HG03520 (cell line): ENCODE measurements at regions not wholly inside any gene's neighbourhood (a gene's known extent, or its start where the extent isn't known, plus 50 kb on each side); places are given as distances from the start of the nearest gene placed in this dataset.
A peak's percentile ranks its signal among the peaks of the same experiment; 100 is the strongest.

ENCODE experiments used
- ATAC-seq: cut with Tn5 transposase; IDR thresholded peaks from one replicate; pipeline ENCODE4 v1.9.1; 2021; ENCODE audit warnings: mild to moderate bottlenecking, moderate library complexity; ENCODE audit not compliant: unreplicated experiment

DNA sequence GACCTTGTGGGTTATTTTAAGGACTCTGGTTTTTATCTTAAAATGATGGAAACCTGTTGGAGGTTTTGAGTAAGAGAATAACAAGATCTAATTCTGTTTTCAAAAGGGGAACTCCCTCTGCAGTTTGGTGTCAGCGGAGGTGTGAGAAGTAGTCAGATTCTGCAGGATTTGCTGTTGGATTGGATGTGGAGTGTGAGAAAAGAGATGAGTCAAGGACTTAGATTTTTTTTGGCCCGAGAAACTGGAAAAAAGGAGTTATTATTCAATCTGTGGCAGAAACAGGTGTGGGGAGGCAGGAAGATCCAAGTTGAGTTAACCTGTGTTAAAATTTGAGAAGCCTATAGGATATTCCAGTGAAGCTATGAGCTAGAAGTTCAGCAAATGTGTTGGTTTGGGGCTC is 337.2 kb upstream of the FANCL start:
- no peak for ATAC-seq

DNA sequence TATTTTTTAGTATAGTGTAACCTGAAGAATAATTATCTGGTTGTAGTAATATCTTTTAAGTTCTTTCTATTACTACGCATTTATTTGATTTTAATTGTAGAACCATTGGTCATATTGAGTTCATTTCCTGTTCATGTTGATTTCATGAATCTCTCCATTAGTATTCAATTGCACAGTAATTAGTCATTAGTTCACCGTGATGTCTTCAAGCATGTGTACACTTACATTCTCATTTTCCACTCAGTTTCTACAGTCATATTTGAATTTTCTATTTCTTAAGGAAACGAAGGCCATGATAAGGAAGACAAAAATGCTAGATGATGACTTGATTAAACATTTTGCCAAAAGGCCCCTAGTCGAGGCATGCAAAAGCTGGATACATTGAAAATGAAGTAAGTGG is 333.7 kb upstream of the FANCL start:
- no peak for ATAC-seq

DNA sequence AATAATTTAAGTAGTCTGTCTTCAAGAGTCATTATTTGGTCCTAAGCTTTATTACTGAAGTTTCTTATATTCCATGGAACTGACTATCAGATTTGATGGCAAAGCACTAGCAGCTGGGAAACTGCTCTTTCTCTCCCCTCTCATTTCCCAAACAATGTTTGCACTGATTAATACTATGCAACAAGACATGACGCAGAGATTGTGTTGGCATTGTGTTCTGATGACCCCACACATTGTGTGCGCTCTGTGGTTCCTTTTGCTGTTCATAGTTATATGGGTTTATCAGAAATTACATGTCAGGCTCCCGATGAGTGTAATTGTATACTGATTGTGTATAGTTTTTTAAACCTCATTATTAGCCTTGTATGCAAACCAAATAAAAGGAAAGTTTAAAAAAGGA is 331.6 kb upstream of the FANCL start:
- no peak for ATAC-seq

DNA sequence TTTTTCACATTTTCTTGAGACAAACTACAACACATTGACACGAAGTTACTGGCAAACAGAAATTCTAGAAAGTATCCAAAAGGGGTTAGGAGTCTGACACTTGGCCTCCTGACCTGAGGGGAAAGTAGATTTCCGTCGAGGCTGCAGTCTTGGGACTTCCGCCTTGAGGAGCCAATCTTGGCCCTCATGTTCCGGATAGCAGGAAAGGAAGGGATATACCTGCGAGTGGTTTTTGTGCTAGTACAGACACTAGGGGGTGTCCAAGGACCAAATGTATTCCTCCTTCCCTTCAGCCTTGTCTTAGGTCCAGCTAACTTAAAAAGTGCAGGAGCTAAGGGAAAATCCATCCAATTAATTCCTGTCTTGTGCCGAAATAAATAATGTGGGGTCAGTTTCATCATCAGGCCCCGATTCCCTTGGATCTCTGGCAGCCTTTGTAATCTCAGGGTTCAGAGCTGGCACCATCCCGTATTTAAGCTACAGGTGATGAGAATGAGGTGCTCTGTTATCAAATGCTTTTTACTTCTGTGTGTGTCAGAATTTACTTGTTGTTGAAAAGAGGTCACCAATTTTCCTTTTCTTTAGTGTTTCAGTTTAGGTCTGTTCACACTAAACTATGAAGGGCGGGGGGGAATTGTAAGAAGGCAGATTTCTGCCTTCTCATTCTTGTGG is 330.2 kb upstream of the FANCL start:
- peak; percentile 76 for ATAC-seq

DNA sequence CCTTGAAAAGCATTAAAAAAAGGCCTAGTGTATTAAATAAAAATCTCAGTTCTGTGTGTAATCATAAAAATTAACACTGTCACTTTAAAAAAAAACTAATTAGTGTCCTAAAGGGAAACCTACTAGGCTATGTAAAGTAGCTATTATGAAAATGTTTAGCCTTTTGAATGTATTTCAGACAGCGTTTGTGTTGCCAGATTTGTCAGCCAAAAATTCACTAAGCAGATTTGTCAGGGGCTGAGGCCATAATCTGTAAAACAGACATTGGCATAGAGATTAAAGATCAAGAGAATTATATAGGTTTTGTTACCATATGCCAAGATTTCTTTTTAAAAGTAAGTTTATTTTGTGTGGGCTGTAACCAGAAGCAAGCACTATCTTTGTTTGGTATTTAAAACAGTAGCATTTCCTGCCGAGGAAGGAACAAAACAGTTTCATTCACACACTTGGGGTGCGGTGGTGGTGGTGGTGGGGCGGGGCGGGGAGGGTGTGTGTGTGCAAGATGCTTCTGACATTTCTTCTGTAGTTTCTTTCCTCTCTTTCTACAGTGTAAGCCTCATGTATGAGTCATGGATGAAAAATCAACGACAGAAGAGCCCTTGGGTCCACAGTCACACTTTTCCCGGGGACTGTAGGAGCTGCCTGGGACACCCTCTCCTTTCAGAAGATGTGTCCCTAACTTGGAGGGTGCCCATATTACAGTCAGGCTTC is 328.5 kb upstream of the FANCL start:
- ATAC-seq: peak; percentile 67

DNA sequence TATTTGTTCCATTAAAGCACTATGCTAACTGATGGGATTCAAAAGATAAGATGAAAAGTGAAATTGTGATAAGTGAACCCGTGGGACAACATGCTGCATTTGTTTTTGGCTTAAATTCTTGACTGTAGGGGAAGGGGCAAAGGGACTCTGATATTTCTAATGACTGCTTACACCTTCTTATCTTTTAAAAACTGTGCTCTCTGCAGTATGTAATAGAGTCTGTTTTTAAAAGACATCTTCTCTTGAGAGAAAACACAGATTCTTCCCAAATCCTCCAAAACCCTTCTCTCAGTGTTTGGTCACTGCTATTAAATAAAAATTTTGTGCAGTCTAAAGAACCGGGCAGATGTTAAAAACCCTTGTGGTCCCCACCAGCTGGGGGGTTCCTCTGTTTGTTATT is 327.8 kb upstream of the FANCL start:
- ATAC-seq: no peak

DNA sequence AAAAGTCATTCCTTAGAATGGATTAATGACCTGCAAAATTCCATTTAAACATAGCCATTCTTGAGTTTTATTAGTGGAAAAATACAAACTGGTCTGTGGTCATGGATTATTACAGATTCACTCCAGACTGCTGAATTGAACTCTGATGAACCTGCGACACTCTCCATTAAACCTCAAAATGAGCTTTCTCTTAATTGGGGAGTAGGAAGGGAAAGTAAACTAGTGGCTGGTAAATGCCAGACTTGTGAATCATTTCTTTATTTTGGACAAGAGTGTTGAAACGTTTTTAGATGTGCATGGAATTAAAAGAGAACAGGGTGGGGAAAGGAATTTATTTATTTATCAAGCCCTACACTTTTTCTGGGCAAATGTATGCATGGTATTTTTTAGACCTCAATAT is 321.2 kb upstream of the FANCL start:
- no peak for ATAC-seq

DNA sequence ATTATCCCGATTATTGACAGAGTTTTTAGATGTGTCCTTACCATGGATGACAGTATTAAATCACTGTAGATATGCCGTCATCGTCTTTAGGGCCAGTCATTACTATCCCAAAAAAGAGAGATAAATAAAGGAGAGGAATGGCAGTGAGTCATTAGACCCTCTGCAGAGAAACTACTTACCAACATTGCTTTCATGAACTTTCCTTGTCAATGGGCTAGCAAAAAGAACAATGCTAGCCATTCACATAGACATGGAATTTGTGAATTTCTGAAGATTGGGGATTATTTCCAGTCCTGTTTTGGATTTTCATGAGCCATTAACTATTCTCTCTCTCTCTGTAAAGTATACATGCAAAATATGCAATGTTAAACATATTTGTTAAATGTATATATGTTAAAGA is 319.4 kb upstream of the FANCL start:
- ATAC-seq: no peak

DNA sequence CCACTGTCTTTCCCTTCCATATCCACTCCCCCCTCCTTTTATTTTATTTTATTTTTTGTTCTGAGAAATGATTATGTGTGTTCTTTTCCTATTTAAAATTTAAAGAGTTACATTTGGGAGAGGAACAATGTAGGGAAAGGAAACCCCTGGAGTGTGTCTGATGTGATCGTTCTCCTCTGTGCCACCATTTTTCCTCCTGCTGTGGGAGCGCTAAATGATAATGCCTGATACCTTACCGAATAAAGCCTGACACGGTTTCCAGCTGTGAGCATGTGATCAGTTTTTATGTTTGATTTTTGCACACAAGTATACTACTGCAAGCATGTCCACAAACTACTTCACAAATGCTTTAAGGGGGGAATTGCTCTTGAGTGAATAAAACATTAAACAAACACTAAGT is 317.8 kb upstream of the FANCL start:
- ATAC-seq: no peak

DNA sequence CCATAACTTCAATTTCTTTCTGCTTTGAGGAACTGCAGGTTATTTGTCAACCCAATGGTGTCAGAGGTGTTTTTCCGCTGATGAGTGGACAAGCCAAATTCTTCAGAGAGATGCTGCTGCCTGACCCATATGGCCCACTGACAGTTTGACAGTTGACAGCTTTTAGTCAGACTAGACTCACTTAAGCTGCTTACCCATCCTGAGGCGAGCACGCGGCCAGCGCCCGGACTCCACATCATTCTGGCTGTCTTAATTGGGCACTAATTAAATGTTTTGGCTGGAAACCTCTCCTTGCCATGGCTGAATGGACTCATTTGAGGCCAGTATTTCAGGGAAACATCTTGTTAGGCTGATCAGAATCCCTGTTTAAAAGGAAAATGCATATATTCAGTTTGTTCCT is 316.1 kb upstream of the FANCL start:
- ATAC-seq: no peak

DNA sequence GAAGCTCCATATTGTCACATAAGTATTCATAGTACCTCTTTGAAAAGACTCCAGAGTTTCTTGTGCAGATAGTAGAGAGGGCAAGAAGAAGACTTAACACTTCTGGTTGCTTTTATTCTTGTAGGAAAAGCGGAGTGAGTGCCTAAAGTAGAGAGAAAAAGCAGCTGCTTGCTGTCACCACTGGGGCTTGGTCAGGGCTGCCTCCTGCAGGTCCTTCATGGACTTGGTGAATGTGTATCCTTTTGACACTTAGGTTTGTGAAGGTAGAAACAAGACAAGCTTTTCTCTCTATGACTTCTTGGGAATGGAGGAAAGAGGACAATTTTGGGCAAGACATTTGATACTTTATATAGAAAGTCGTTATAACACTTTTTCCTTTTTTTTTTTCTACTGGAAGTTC is 312.8 kb upstream of the FANCL start:
- ATAC-seq: no peak

DNA sequence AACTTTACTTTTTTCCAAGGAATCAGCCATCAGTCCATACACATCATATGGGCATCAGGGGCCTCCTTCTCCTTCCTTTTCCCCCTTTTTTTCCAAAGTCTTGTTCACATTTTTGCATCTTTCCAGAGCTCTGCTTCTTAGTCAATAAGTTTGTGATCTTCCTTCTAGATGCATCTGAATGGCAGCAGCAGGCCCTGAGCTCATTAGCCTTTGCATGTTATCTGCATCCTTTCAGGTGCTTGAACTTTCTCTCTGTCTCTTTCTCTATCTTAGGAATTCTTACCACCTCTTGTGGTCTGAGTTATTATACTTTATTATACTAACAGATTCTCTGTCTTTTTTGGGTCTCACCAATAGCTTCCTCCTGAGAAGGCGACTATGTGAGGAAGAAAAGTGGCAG is 312.4 kb upstream of the FANCL start:
- ATAC-seq: no peak

DNA sequence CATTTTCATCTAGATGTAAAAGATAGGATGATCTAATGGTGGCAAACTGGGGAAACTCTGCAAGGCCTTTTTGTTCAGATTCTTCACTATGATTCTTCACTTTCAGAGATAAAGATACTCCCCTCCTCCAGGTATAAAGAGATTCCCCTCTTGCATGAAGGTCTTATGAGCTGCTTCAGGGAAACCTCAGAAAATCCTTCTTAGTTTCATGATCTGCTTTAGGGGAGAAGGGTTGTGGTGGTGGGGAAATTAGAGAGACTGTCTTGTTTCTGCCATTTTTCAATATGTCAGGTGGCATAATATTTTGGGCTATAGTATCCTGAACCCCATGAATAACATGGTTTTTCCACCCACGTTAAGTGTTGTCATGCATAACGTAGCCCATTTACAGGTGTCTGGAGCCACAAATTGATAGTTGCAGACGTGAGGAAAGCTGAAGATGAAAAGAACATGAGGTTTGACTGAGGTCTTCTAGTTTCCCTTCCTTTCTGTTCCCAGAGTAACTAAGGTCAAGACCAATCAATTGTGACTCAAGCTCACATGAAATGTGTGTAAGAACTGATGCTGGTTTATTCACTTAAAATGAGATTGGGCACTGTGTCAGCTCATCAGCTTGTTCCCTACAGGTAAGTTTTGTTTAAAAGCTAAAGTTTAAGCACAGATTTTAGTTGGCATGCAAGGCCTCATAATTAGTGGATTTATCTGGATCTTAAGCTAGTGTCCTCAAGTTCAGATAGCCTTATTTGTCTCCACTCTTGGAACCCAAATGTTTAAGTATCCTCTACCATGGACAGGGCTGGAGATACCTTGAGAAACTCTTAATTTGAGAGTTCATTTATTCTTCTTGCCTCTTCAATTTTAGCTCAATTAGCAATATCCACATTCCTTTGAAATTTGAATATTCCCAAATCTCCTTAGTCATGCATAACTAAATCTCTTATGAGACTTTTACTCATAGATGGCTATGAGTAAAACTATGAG is 304.5 kb upstream of the FANCL start:
- ATAC-seq: no peak

DNA sequence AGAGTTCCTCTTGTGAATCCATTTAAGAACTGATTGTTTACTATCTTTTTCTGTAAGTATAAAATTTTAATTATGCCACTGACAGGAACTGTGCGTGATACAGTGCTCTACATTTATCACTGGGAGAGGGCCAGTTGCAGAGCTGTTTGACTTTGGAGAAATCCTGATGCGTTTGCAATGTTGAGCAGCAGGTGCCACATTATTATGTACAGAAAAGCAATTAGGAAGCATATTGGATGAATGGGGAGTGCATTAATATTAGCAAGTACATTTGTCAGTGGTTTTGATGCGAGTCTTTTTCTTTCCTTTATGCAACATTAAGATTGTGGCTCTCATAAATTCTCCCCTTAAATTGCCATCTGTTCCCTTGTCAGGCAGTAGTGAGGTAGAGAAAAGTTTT is 302.3 kb upstream of the FANCL start:
- ATAC-seq: no peak

DNA sequence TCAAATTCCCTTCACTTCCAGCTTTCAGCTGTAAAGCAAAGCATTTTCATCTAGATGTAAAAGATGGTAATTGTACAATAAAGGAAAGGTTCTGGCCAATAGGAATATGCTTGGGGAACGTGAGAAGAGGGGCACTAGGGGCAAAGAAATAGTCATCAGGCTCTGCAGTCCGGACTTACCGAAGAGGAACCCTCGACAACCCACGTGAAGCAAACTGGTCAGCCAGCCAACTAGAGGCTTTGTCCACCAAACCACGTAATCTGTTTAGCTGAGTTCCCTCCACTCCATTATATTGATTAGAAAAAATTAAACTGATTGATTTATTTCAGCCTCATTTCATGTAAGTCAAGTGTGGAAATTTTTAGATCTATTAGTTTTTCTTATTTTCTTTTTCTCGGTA is 300.4 kb upstream of the FANCL start:
- ATAC-seq: no peak

DNA sequence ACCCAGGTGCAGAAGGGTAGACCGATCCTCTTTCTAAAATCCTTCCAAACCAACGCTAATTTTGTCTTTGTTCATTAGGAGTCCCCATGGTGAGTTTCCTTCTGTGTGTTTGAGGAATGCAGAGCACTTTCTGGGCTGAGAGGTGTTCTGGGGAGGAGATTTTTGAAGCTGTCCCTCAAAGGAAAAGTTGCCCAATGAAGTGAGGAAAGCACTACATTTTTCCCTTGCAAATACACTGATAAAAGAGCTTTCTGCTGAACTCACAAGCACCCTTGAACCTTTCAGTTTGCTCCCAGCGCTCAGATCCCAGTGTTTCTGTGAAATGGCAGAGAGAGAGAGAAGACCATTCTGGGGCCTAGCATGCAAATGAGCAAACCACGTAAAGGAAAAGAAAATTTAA is 299.6 kb upstream of the FANCL start:
- no peak for ATAC-seq

DNA sequence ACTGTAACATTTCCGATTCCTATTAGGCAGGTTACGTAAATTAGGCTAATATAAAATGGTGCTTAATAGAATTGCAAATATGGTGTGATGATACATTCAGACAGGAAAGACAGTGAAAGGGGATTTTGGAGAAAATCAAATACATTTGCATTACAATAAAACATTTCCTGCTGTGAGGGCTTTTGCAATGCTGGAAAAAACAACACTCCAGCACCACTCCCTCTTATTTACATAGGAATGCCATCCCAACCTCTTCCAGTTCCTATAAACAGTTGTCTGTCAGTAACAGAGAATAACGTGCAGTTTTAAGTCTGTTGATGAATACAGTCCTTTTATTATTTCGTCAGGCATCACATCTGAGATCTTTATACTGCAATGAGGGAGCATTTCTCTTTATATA is 298.8 kb upstream of the FANCL start:
- no peak for ATAC-seq

DNA sequence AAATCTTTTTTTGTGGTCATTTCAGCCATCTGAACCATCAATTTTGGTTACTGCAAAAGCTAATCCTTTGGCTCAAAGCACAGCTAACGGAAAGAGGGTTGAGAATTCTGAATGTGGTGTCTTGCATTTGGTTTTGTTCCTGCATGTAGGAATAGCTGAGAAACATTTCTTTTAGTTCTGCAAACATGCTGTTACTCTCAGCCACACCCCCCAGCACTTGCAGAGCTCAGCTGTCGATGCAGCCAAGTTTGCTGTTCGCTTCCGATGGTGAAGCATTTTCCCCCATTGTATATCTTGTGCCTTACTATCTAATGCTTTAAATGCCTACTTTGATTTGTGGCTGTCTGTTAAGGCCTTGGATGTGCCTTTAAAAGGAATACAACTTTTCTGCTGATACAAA is 294.9 kb upstream of the FANCL start:
- no peak for ATAC-seq

DNA sequence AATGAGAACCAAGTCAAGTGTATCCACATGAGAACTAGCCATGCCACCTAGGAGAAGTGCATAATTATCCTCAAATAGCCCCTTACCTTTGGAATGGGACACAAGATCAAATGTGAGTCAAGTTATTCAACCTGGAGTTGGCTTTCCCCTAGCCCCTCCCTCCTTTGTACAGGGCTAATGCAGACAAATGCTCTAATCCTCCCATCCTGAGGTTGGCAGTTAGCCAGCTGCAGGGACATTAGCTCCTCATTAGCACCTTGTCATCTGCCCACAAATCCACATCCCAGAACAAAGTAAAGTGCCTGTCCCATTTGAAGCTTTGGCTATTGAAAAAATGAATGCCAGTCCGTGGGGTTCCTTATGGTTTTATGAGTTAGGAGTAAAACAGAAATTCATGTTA is 294.1 kb upstream of the FANCL start:
- no peak for ATAC-seq

DNA sequence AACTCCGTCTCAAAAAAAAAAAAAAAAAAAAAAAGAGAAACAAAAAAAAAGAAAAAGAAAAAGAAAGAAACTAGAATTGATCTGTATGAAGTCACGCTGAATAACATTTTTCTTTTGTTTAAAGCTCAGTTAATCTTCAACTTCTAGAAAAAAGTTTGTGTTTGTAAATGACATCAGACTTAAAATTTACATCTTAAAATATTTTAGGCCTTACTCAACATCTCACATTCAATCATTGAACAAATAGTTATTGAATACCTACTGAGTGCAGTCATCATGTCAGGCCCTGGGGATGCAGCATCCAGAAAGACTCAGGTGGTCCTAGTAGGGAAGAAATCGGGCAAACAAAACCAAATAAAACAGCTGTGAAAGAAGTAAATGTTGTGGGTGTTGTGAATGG is 292.3 kb upstream of the FANCL start:
- ATAC-seq: no peak

DNA sequence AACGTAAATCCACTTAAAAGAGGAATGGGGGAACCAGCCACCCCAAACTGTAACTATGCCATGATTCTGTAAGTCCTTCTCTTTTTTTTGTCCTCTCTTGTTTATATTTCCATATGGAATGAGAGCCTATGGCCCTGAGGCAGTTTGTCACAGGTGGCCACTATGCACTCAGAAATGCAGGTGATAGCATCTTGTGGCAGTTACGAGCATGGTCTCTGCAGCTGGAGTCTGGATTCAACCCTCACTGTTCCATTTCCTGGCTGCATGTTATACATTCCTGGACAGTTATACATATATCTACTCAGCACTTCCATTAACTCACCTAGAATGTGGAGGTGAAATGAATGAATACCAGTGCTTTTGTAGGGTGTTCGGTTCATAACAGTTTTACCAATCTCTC is 291.5 kb upstream of the FANCL start:
- ATAC-seq: no peak

DNA sequence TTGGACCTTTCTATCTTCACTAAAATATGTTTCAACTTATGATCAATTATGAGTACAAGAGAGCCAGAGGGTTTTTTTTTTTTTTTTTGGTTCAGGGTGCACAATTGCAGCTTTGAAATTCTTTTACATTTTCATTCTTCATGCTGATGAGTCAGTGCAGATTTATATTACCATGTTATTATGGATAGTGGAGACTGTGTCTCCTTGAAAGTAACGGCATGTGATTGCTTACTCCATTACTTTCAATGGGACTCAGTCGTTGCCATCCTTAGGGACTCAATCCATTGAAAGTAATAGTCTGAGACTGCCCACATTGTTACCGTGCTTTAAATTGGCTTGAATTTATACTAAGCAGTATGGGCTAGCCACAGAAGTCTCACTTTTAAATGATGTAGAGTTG is 286.5 kb upstream of the FANCL start:
- no peak for ATAC-seq
